OCI-LY1 (cell line): ENCODE measurements at regions not wholly inside any gene's neighbourhood (a gene's known extent, or its start where the extent isn't known, plus 50 kb on each side); places are given as distances from the start of the nearest gene placed in this dataset.

Experiments
- H2AFZ ChIP-seq: fragments of 200-600 bp; sonication (generic), shearing (Covaris generic); 2 replicates; pipeline ENCODE4 v1.6.0; 2014; ENCODE audit warnings: antibody characterized with exemption, mild to moderate bottlenecking, low read length
- H3F3A ChIP-seq: fragments of 200-600 bp; sonication (generic), shearing (Covaris generic); 2 replicates; pipeline ENCODE4 v1.6.0; 2014; ENCODE audit warnings: mild to moderate bottlenecking, antibody characterized with exemption, low read length, moderate library complexity; ENCODE audit not compliant: insufficient read depth
- H3K27ac ChIP-seq: fragments of 200-600 bp; sonication (generic); 2 replicates; pipeline ENCODE4 v1.5.1; 2014; ENCODE audit warnings: low read length, mixed run types, mild to moderate bottlenecking, low read depth; ENCODE audit not compliant: poor library complexity, severe bottlenecking
- H3K27me3 ChIP-seq: fragments of 200-600 bp; sonication (generic); 2 replicates; pipeline ENCODE4 v1.6.0; 2014; ENCODE audit warnings: antibody characterized with exemption, mild to moderate bottlenecking, low read length, moderate library complexity; ENCODE audit not compliant: insufficient read depth
- H3K36me3 ChIP-seq: fragments of 200-600 bp; sonication (generic); 2 replicates; pipeline ENCODE4 v1.6.1; 2014; ENCODE audit warnings: mild to moderate bottlenecking, antibody characterized with exemption, low read length, moderate library complexity, mixed read lengths; ENCODE audit not compliant: insufficient read depth
- H3K4me1 ChIP-seq: fragments of 200-600 bp; sonication (generic); 2 replicates; pipeline ENCODE4 v1.5.1; 2014; ENCODE audit warnings: mild to moderate bottlenecking, low read length, moderate library complexity; ENCODE audit not compliant: insufficient read depth, severe bottlenecking
- H3K4me2 ChIP-seq: fragments of 200-600 bp; sonication (generic), shearing (Covaris generic); 2 replicates; pipeline ENCODE4 v1.6.1; 2014; ENCODE audit warnings: low read length
- H3K4me3 ChIP-seq: fragments of 200-600 bp; sonication (generic); 2 replicates; pipeline ENCODE4 v1.5.1; 2014; ENCODE audit warnings: low read length, low read depth, mild to moderate bottlenecking, mixed read lengths; ENCODE audit not compliant: poor library complexity, severe bottlenecking
- H3K79me2 ChIP-seq: fragments of 200-600 bp; shearing (Covaris generic); 2 replicates; pipeline ENCODE4 v1.6.1; 2016; ENCODE audit warnings: mixed run types, low read length, mixed read lengths; ENCODE audit not compliant: insufficient read depth
- H3K9ac ChIP-seq: fragments of 200-600 bp; sonication (generic), shearing (Covaris generic); 2 replicates; pipeline ENCODE4 v1.6.1; 2014; ENCODE audit warnings: mild to moderate bottlenecking, low read length, mixed read lengths
- H3K9me2 ChIP-seq: fragments of 200-600 bp; sonication (generic), shearing (Covaris generic); 2 replicates; pipeline ENCODE4 v1.6.1; 2014; ENCODE audit warnings: low read depth, mild to moderate bottlenecking, low read length, mixed read lengths
- H3K9me3 ChIP-seq: fragments of 200-600 bp; shearing (Covaris generic); 2 replicates; pipeline ENCODE4 v1.6.1; 2014; ENCODE audit warnings: low read length, mixed read lengths
- H4K20me1 ChIP-seq: fragments of 200-600 bp; sonication (generic), shearing (Covaris generic); 2 replicates; pipeline ENCODE4 v1.6.0; 2016; ENCODE audit warnings: mild to moderate bottlenecking, low read length; ENCODE audit not compliant: insufficient read depth
- CTCF ChIP-seq: fragments of 200-600 bp; sonication (generic), shearing (Covaris generic); IDR thresholded peaks from 2 replicates; pipeline ENCODE4 v1.5.1; 2017; ENCODE audit warnings: mild to moderate bottlenecking, antibody characterized with exemption, low read length, moderate library complexity, mixed read lengths
- EZH2 ChIP-seq: fragments of 200-600 bp; sonication (generic), shearing (Covaris generic); IDR thresholded peaks from 2 replicates; pipeline ENCODE4 v1.8.0; 2017; ENCODE audit warnings: borderline replicate concordance, mixed run types, mild to moderate bottlenecking, antibody characterized with exemption, low read length, moderate library complexity, mixed read lengths

GRCh38 chr20:56195946-56196345, 52.6 kb upstream of the MC3R start:
- Histone ChIP-seq H3K27ac (no peak overlapping the region), H3K4me1 (no peaks in the 10 kb centered on the region), H3K9ac (no peak overlapping the region), H3K27me3 (no peaks in the 10 kb centered on the region), H3K9me2 (no peaks in the 10 kb centered on the region), H4K20me1 (no peaks in the 10 kb centered on the region), H2AFZ (no peak overlapping the region), H3K4me3 (no peak overlapping the region), H3K9me3 (peaks cover 16% of the 10 kb centered on the region), H3K36me3 (no peaks in the 10 kb centered on the region), H3F3A (no peaks in the 10 kb centered on the region), H3K79me2 (no peaks in the 10 kb centered on the region), H3K4me2 (no peak overlapping the region)
- TF ChIP-seq EZH2 (no peak), CTCF (no peak)
